ENCODE measurements at regions not wholly inside any gene's neighbourhood (a gene's known extent, or its start where the extent isn't known, plus 50 kb on each side); places are given as distances from the start of the nearest gene placed in this dataset.

DNA sequence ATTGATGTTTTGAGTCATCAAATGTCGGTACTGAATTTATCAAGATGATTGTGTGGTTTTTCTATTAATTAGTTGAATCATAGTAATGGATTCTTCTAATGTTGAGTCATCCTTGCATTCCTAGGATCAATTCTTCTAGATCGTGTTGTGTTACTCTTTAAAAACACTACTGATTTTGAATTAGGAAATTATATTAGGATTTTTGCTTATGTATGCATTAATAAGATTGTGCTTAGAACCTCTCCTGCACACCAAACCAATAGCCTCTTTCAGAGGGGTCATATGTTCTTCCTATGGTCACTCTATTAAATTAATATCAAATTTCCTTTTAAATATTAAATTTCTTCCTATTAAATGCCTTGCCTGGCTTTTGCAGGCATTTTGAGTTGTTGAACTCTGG, 151.7 kb upstream of the TOPAZ1 start:
- H3K4me3 ChIP-seq (ENCODE audit: insufficient read depth, low read depth, low read length, poor library complexity, severe bottlenecking) = no peak overlapping the region
- H3K9me3 ChIP-seq (ENCODE audit: control insufficient read depth, low read length) = no peaks in the 10 kb centered on the region
- H3K36me3 ChIP-seq (ENCODE audit: control insufficient read depth, insufficient read depth, low read length) = no peaks in the 10 kb centered on the region
- no peak for DNase-seq
- no peaks in the 10 kb centered on the region for H3K27me3 ChIP-seq (replicated peaks; ENCODE audit: control insufficient read depth, insufficient read depth, low read length, poor library complexity, severe bottlenecking)
- no peaks in the 10 kb centered on the region for H3K4me1 ChIP-seq (ENCODE audit: control insufficient read depth, insufficient read depth, low read length, poor library complexity, severe bottlenecking)
- H3K27ac ChIP-seq (ENCODE audit: insufficient read depth, low read length, poor library complexity, severe bottlenecking) = no peak overlapping the region

GRCh38 chr3:44092497-44092896, 149.2 kb upstream of the TOPAZ1 start:
- no peak overlapping the region for H3K27ac ChIP-seq (ENCODE audit: insufficient read depth, low read length, poor library complexity, severe bottlenecking)
- H3K27me3 ChIP-seq (replicated peaks; ENCODE audit: control insufficient read depth, insufficient read depth, low read length, poor library complexity, severe bottlenecking) = no peaks in the 10 kb centered on the region
- no peak overlapping the region for H3K4me3 ChIP-seq (ENCODE audit: insufficient read depth, low read depth, low read length, poor library complexity, severe bottlenecking)
- H3K9me3 ChIP-seq (ENCODE audit: control insufficient read depth, low read length) = no peaks in the 10 kb centered on the region
- no peaks in the 10 kb centered on the region for H3K36me3 ChIP-seq (ENCODE audit: control insufficient read depth, insufficient read depth, low read length)
- no peaks in the 10 kb centered on the region for H3K4me1 ChIP-seq (ENCODE audit: control insufficient read depth, insufficient read depth, low read length, poor library complexity, severe bottlenecking)
- no peak for DNase-seq

- Histone ChIP-seq H3K27ac (ENCODE audit: insufficient read depth, low read length, poor library complexity, severe bottlenecking) (no peak overlapping the region), H3K9me3 (ENCODE audit: control insufficient read depth, low read length) (no peaks in the 10 kb centered on the region), H3K27me3 (replicated peaks; ENCODE audit: control insufficient read depth, insufficient read depth, low read length, poor library complexity, severe bottlenecking) (no peaks in the 10 kb centered on the region), H3K4me3 (ENCODE audit: insufficient read depth, low read depth, low read length, poor library complexity, severe bottlenecking) (no peak overlapping the region), H3K36me3 (ENCODE audit: control insufficient read depth, insufficient read depth, low read length) (no peaks in the 10 kb centered on the region), H3K4me1 (ENCODE audit: control insufficient read depth, insufficient read depth, low read length, poor library complexity, severe bottlenecking) (no peaks in the 10 kb centered on the region)
- DNase-seq = no peak
Measured at GRCh38 chr3:44093531-44093930, 148.2 kb upstream of the TOPAZ1 start.

GRCh38 chr3:44098656-44099415, 142.8 kb upstream of the TOPAZ1 start:
- Histone ChIP-seq H3K4me1 (ENCODE audit: control insufficient read depth, insufficient read depth, low read length, poor library complexity, severe bottlenecking) (no peaks in the 10 kb centered on the region), H3K4me3 (ENCODE audit: insufficient read depth, low read depth, low read length, poor library complexity, severe bottlenecking) (no peak overlapping the region), H3K9me3 (ENCODE audit: control insufficient read depth, low read length) (no peaks in the 10 kb centered on the region), H3K27ac (ENCODE audit: insufficient read depth, low read length, poor library complexity, severe bottlenecking) (no peak overlapping the region), H3K27me3 (replicated peaks; ENCODE audit: control insufficient read depth, insufficient read depth, low read length, poor library complexity, severe bottlenecking) (peaks cover 3% of the 10 kb centered on the region), H3K36me3 (ENCODE audit: control insufficient read depth, insufficient read depth, low read length) (no peaks in the 10 kb centered on the region)
- no peak for DNase-seq

GRCh38 chr3:44099566-44100297, 142.0 kb upstream of the TOPAZ1 start:
- no peaks in the 10 kb centered on the region for H3K36me3 ChIP-seq (ENCODE audit: control insufficient read depth, insufficient read depth, low read length)
- no peaks in the 10 kb centered on the region for H3K9me3 ChIP-seq (ENCODE audit: control insufficient read depth, low read length)
- no peak overlapping the region for H3K4me3 ChIP-seq (ENCODE audit: insufficient read depth, low read depth, low read length, poor library complexity, severe bottlenecking)
- H3K4me1 ChIP-seq (ENCODE audit: control insufficient read depth, insufficient read depth, low read length, poor library complexity, severe bottlenecking) = no peaks in the 10 kb centered on the region
- H3K27me3 ChIP-seq (replicated peaks; ENCODE audit: control insufficient read depth, insufficient read depth, low read length, poor library complexity, severe bottlenecking) = peaks cover 3% of the 10 kb centered on the region
- no peak overlapping the region for H3K27ac ChIP-seq (ENCODE audit: insufficient read depth, low read length, poor library complexity, severe bottlenecking)
- DNase-seq = no peak

DNA sequence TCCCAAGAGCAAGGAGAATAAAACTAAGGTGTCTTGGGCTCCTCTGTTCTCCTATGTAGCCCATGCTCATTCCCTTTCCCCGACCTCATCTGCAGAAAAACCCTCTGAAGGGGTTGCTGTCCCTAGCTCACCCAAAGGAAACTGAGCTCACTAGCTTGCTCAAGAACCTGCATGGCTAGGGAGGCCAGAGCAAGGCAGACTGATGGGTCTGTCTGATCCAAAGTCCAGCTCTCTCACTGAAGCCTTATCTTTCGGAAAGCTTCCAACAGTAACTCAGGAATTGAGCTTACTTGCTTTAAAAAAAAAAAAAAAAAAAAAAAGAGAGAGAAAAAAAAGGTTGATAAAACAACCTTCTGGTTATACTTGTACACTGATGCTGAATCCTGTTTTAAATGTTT, 141.4 kb upstream of the TOPAZ1 start:
- no peaks in the 10 kb centered on the region for H3K9me3 ChIP-seq (ENCODE audit: control insufficient read depth, low read length)
- H3K4me3 ChIP-seq (ENCODE audit: insufficient read depth, low read depth, low read length, poor library complexity, severe bottlenecking) = no peak overlapping the region

DNA sequence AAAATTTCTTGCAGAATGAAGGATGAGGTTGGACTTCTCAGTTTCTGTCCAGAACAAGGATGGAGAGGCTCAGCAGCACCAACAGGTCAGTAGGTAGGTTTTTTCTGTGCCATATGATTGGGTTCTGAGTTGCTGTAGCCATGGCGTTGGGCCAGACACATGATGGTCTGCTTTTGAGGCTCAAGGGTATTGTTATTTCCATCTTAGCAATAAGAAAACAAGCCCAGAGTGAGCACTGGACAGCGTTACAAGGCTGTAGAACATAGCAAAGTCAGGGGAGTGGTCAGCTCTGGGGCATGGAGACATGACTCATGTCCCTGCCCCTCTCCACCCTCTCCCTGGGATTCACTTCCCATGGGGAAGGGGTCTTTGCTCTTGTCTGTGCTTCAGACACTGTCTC, 137.6 kb upstream of the TOPAZ1 start:
- Histone ChIP-seq H3K4me1 (ENCODE audit: control insufficient read depth, insufficient read depth, low read length, poor library complexity, severe bottlenecking) (no peaks in the 10 kb centered on the region), H3K9me3 (ENCODE audit: control insufficient read depth, low read length) (no peaks in the 10 kb centered on the region), H3K27ac (ENCODE audit: insufficient read depth, low read length, poor library complexity, severe bottlenecking) (no peak overlapping the region), H3K27me3 (replicated peaks; ENCODE audit: control insufficient read depth, insufficient read depth, low read length, poor library complexity, severe bottlenecking) (peaks cover 3% of the 10 kb centered on the region), H3K4me3 (ENCODE audit: insufficient read depth, low read depth, low read length, poor library complexity, severe bottlenecking) (no peak overlapping the region), H3K36me3 (ENCODE audit: control insufficient read depth, insufficient read depth, low read length) (no peaks in the 10 kb centered on the region)
- DNase-seq = no peak

More for the DNA sequence above, 141.4 kb upstream of the TOPAZ1 start:
- H3K27ac ChIP-seq (ENCODE audit: insufficient read depth, low read length, poor library complexity, severe bottlenecking) = no peak overlapping the region
- H3K4me1 ChIP-seq (ENCODE audit: control insufficient read depth, insufficient read depth, low read length, poor library complexity, severe bottlenecking) = no peaks in the 10 kb centered on the region
- H3K36me3 ChIP-seq (ENCODE audit: control insufficient read depth, insufficient read depth, low read length) = no peaks in the 10 kb centered on the region
- no peak for DNase-seq
- H3K27me3 ChIP-seq (replicated peaks; ENCODE audit: control insufficient read depth, insufficient read depth, low read length, poor library complexity, severe bottlenecking) = peaks cover 3% of the 10 kb centered on the region

DNA sequence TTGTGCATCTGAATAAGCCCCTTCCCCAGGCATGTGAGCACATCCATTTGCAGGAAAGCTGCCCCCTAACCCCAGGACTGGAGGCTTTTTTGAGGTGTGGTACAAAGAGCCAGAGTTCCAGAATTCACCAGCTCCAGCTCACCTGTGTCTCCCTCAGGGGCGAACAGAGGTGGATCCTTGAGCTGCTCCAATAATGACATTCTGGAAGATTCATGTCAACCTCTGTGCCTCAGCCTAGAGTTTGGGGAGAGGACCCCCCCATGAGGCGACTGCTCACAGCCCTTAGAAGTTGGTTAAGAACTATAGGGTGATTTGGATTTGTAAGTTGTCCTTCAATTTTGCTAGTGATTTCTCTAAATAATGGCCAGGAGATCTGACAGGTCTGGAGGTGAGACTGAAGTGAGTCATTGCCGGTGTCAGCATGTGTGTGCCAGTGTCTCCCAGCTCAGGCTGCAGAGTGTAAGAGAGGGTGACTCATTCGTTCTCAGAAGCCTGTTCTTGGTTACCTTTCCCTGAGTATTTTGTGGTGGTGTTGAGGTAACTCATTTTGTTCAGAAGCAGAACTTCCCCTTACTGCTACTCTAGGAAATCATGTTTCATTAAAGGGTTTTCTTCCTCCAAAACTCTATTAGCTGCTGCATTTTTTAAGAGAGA, 136.9 kb upstream of the TOPAZ1 start:
- Histone ChIP-seq H3K36me3 (ENCODE audit: control insufficient read depth, insufficient read depth, low read length) (no peaks in the 10 kb centered on the region), H3K27me3 (replicated peaks; ENCODE audit: control insufficient read depth, insufficient read depth, low read length, poor library complexity, severe bottlenecking) (peaks cover 3% of the 10 kb centered on the region), H3K27ac (ENCODE audit: insufficient read depth, low read length, poor library complexity, severe bottlenecking) (no peak overlapping the region), H3K4me1 (ENCODE audit: control insufficient read depth, insufficient read depth, low read length, poor library complexity, severe bottlenecking) (no peaks in the 10 kb centered on the region), H3K9me3 (ENCODE audit: control insufficient read depth, low read length) (no peaks in the 10 kb centered on the region), H3K4me3 (ENCODE audit: insufficient read depth, low read depth, low read length, poor library complexity, severe bottlenecking) (no peak overlapping the region)
- DNase-seq = no peak

GRCh38 chr3:44105571-44105970, 136.1 kb upstream of the TOPAZ1 start:
- Histone ChIP-seq H3K27me3 (replicated peaks; ENCODE audit: control insufficient read depth, insufficient read depth, low read length, poor library complexity, severe bottlenecking) (peaks cover 3% of the 10 kb centered on the region), H3K4me1 (ENCODE audit: control insufficient read depth, insufficient read depth, low read length, poor library complexity, severe bottlenecking) (no peaks in the 10 kb centered on the region), H3K36me3 (ENCODE audit: control insufficient read depth, insufficient read depth, low read length) (no peaks in the 10 kb centered on the region), H3K27ac (ENCODE audit: insufficient read depth, low read length, poor library complexity, severe bottlenecking) (no peak overlapping the region), H3K9me3 (ENCODE audit: control insufficient read depth, low read length) (no peaks in the 10 kb centered on the region), H3K4me3 (ENCODE audit: insufficient read depth, low read depth, low read length, poor library complexity, severe bottlenecking) (no peak overlapping the region)
- DNase-seq = no peak

DNA sequence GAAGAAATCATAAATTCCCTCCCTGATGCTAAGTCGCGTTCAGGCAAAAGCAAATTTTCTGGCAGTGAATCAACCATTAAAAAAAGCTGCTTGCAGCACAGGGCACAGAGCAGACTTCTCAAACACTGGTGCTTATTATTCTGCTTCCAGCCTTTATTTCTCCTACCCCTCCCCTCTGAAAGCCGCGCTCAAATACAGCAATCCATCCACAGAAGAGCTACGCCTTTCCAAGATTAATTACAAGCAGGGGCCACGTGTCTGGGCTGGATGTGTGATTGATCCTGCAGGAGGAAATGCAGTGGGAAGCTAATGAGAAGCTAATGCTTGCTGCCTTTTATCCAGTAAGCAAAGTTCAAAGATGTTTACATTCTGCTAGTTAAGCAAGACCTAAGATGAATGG, 134.9 kb upstream of the TOPAZ1 start:
- Histone ChIP-seq H3K27ac (ENCODE audit: insufficient read depth, low read length, poor library complexity, severe bottlenecking) (no peak overlapping the region), H3K9me3 (ENCODE audit: control insufficient read depth, low read length) (no peaks in the 10 kb centered on the region), H3K36me3 (ENCODE audit: control insufficient read depth, insufficient read depth, low read length) (no peaks in the 10 kb centered on the region), H3K27me3 (replicated peaks; ENCODE audit: control insufficient read depth, insufficient read depth, low read length, poor library complexity, severe bottlenecking) (peaks cover under 1% of the 10 kb centered on the region), H3K4me1 (ENCODE audit: control insufficient read depth, insufficient read depth, low read length, poor library complexity, severe bottlenecking) (no peaks in the 10 kb centered on the region), H3K4me3 (ENCODE audit: insufficient read depth, low read depth, low read length, poor library complexity, severe bottlenecking) (no peak overlapping the region)
- DNase-seq = no peak
